ENCODE measurements at regions not wholly inside any gene's neighbourhood (a gene's known extent, or its start where the extent isn't known, plus 50 kb on each side); places are given as distances from the start of the nearest gene placed in this dataset.

DNA sequence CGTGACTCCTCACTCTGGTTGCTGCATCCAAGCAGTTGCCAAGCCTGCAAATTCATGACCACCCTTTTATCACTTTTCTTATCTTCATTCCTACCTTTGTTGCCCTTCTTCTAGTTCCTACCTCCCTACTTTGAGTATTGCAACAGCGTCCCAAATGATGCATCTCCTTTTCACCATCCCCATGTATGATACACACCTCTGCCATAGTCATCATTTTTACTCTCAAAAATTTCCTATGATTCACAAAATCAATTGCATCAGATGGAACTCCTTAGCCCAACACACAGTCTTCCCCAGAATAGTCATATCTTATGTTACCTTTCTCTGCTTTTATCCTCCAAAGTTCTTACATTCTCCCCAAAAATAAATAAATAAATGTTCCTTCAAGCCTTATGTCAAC, 262.6 kb downstream of the TBL1XR1 start:
- no peak for DNase-seq
- no peak for TF ChIP-seq POLR2A (IDR thresholded peaks at IDR 0.05)
- TF ChIP-seq, protein P1, sequence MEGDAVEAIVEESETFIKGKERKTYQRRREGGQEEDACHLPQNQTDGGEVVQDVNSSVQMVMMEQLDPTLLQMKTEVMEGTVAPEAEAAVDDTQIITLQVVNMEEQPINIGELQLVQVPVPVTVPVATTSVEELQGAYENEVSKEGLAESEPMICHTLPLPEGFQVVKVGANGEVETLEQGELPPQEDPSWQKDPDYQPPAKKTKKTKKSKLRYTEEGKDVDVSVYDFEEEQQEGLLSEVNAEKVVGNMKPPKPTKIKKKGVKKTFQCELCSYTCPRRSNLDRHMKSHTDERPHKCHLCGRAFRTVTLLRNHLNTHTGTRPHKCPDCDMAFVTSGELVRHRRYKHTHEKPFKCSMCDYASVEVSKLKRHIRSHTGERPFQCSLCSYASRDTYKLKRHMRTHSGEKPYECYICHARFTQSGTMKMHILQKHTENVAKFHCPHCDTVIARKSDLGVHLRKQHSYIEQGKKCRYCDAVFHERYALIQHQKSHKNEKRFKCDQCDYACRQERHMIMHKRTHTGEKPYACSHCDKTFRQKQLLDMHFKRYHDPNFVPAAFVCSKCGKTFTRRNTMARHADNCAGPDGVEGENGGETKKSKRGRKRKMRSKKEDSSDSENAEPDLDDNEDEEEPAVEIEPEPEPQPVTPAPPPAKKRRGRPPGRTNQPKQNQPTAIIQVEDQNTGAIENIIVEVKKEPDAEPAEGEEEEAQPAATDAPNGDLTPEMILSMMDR (IDR thresholded peaks at IDR 0.05) = no peak
- Histone ChIP-seq H3K27ac (no peak overlapping the region), H3K27me3 (no peaks in the 10 kb centered on the region), H3K4me1 (no peaks in the 10 kb centered on the region), H3K9me3 (no peaks in the 10 kb centered on the region), H3K36me3 (no peaks in the 10 kb centered on the region), H3K4me3 (replicated peaks in 1 of 3) (no peak overlapping the region)
- WGBS, 2 donors = 98 to 99% methylated on average over 2 of the region's 2 CpGs
- intact Hi-C loops (cut with DNase I) = no loop called here

DNA sequence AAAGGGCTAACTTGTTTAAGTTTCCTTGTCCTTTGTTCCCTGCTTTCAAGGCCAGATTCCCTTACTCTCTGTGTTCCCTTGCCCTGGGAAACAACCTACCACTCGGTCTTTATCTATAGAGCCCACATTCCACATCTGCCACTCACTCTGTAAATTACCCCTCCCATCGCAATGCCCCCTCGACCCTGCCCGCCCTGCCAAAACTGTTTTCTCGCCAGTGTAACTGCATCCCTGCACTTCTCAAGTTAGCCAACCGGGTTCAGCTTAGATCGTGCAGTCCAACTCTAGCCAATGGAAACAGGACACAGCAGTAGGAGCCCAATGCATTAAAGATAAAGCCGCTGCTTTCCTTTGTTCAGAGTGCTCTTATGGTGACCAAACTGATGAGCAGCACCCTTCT, 263.6 kb downstream of the TBL1XR1 start:
- H3K36me3 ChIP-seq = no peaks in the 10 kb centered on the region
- H3K27ac ChIP-seq = no peak overlapping the region
- peaks cover under 1% of the 10 kb centered on the region in 2 donors for H3K4me1 ChIP-seq
- intact Hi-C loops (cut with DNase I) = no loop called here
- no peak for DNase-seq
- WGBS, 2 donors = 91 to 93% methylated on average over 8 of the region's 8 CpGs
- no peak for TF ChIP-seq POLR2A (IDR thresholded peaks at IDR 0.05)
- TF ChIP-seq, protein P1 (IDR thresholded peaks at IDR 0.05) = no peak
- no peak overlapping the region for H3K4me3 ChIP-seq (replicated peaks in 1 of 3)
- no peaks in the 10 kb centered on the region for H3K9me3 ChIP-seq
- no peaks in the 10 kb centered on the region for H3K27me3 ChIP-seq

- TF ChIP-seq, protein P1 (IDR thresholded peaks at IDR 0.05) = no peak
- TF ChIP-seq POLR2A (IDR thresholded peaks at IDR 0.05) = no peak
- H3K36me3 ChIP-seq = no peaks in the 10 kb centered on the region
- H3K27ac ChIP-seq = no peak overlapping the region
- intact Hi-C loops (cut with DNase I) = no loop called here
- no peaks in the 10 kb centered on the region for H3K9me3 ChIP-seq
- peaks cover 5 to 11% of the 10 kb centered on the region in 2 donors for H3K4me1 ChIP-seq
- H3K4me3 ChIP-seq (replicated peaks in 1 of 3) = no peak overlapping the region
- 80 to 81% methylated on average over 3 of the region's 3 CpGs for WGBS, 2 donors
- no peaks in the 10 kb centered on the region for H3K27me3 ChIP-seq
- no peak for DNase-seq
Observed at GRCh38 chr3:176932433-176932832, 264.8 kb downstream of the TBL1XR1 start.

DNA sequence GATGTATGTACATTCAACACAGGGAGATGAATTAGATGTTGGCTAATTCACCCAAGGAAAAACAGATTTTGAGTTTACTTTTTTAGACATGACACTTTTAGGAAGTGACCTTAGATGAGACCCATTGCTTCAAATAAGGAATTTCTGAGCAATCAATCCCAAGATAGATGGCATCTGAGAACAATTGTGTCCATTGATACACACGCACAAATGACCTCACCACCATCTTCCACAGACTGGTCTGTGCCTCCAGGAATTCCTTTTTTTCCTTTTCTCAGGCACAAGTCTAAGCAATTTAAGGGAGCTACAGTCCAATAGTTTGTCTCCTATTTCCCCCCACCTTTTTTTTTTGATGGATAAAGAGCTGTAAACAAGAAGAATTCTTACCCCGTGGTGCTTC, 265.3 kb downstream of the TBL1XR1 start:
- Histone ChIP-seq H3K4me3 (replicated peaks in 1 of 3) (no peak overlapping the region), H3K27me3 (no peaks in the 10 kb centered on the region), H3K9me3 (no peaks in the 10 kb centered on the region), H3K27ac (no peak overlapping the region), H3K36me3 (no peaks in the 10 kb centered on the region), H3K4me1 (peaks cover 8 to 11% of the 10 kb centered on the region in 2 donors)
- no peak for TF ChIP-seq POLR2A (IDR thresholded peaks at IDR 0.05)
- TF ChIP-seq, protein P1 (IDR thresholded peaks at IDR 0.05) = no peak
- WGBS, 2 donors = 84 to 91% methylated on average over 2 of the region's 2 CpGs
- intact Hi-C loops (cut with DNase I) = no loop called here
- no peak for DNase-seq

GRCh38 chr3:176930942-176931341, 266.3 kb downstream of the TBL1XR1 start:
- intact Hi-C loops (cut with DNase I) = no loop called here
- no peak for DNase-seq
- no peaks in the 10 kb centered on the region for H3K27me3 ChIP-seq
- H3K4me1 ChIP-seq = peaks cover 14 to 18% of the 10 kb centered on the region in 2 donors
- TF ChIP-seq, protein P1 (IDR thresholded peaks at IDR 0.05) = no peak
- TF ChIP-seq POLR2A (IDR thresholded peaks at IDR 0.05) = no peak
- no peaks in the 10 kb centered on the region for H3K36me3 ChIP-seq
- H3K27ac ChIP-seq = no peak overlapping the region
- no peaks in the 10 kb centered on the region for H3K9me3 ChIP-seq
- H3K4me3 ChIP-seq (replicated peaks in 1 of 3) = no peak overlapping the region

All from thyroid gland (tissue), 4 donors.